Lower leg skin (tissue), 3 donors: ENCODE measurements at regions not wholly inside any gene's neighbourhood (a gene's known extent, or its start where the extent isn't known, plus 50 kb on each side); places are given as distances from the start of the nearest gene placed in this dataset.

ENCODE experiments used
- POLR2A ChIP-seq, 2 donors: fragments of 450-650 bp; IDR thresholded peaks; one replicate each; pipeline ENCODE4 v1.6.1; 2016 to 2017; ENCODE audit warnings: antibody characterized with exemption in 2 of 2, mild to moderate bottlenecking in 1 of 2, moderate library complexity in 1 of 2
- TF ChIP-seq, protein P1 (sequence below), 3 donors: fragments of 450-650 bp; IDR thresholded peaks; one replicate each; pipeline ENCODE4 v1.5.1; 2016; ENCODE audit warnings: antibody characterized with exemption in 3 of 3, mild to moderate bottlenecking in 3 of 3, moderate library complexity in 2 of 3

- no peak for TF ChIP-seq POLR2A (IDR thresholded peaks at IDR 0.05)
- TF ChIP-seq, protein P1, sequence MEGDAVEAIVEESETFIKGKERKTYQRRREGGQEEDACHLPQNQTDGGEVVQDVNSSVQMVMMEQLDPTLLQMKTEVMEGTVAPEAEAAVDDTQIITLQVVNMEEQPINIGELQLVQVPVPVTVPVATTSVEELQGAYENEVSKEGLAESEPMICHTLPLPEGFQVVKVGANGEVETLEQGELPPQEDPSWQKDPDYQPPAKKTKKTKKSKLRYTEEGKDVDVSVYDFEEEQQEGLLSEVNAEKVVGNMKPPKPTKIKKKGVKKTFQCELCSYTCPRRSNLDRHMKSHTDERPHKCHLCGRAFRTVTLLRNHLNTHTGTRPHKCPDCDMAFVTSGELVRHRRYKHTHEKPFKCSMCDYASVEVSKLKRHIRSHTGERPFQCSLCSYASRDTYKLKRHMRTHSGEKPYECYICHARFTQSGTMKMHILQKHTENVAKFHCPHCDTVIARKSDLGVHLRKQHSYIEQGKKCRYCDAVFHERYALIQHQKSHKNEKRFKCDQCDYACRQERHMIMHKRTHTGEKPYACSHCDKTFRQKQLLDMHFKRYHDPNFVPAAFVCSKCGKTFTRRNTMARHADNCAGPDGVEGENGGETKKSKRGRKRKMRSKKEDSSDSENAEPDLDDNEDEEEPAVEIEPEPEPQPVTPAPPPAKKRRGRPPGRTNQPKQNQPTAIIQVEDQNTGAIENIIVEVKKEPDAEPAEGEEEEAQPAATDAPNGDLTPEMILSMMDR (IDR thresholded peaks at IDR 0.05): no peak
Observed at GRCh38 chr6:142693441-142693840, 251.5 kb downstream of the HIVEP2 start.
